Heart right ventricle (tissue), 16 donors: ENCODE measurements at regions not wholly inside any gene's neighbourhood (a gene's known extent, or its start where the extent isn't known, plus 50 kb on each side); places are given as distances from the start of the nearest gene placed in this dataset.

Experiments
- ATAC-seq, 8 donors: fragments of 200-7000 bp; cut with Tn5 transposase; one replicate each; pipeline ENCODE4 v1.9.1; 2020; ENCODE audit warnings: mild to moderate bottlenecking in 8 of 8, moderate library complexity in 8 of 8, moderate number of reproducible peaks in 1 of 8
- DNase-seq, 2 donors: peaks; one replicate each; pipeline ENCODE4 v3.0.0-alpha.2; 2020
- H3K27ac ChIP-seq, 10 donors: fragments of 200-600 bp; sonication (generic) in 2 of 10; one replicate each; pipeline versions ENCODE4 v1.5.0 to v1.8.0; 2020 to 2022; ENCODE audit warnings: mild to moderate bottlenecking in 3 of 10
- H3K27me3 ChIP-seq, 7 donors: fragments of 200-600 bp; one replicate each; pipeline ENCODE4 v1.8.0; 2021 to 2022; ENCODE audit warnings: mild to moderate bottlenecking in 2 of 7
- H3K36me3 ChIP-seq, 9 donors: fragments of 200-600 bp; sonication (generic) in 1 of 9; one replicate each; pipeline versions ENCODE4 v1.5.0 to v1.8.0; 2020 to 2022; ENCODE audit warnings: mild to moderate bottlenecking in 2 of 9
- H3K4me1 ChIP-seq, 9 donors: fragments of 200-600 bp; sonication (generic) in 1 of 9; one replicate each; pipeline versions ENCODE4 v1.5.0 to v1.8.0; 2020 to 2022; ENCODE audit warnings: mild to moderate bottlenecking in 4 of 9
- H3K4me3 ChIP-seq, 10 donors: fragments of 200-600 bp; sonication (generic) in 2 of 10; one replicate each; pipeline versions ENCODE4 v1.5.0 to v1.8.0; 2020 to 2022; ENCODE audit warnings: mild to moderate bottlenecking in 7 of 10, moderate library complexity in 2 of 10
- H3K9me3 ChIP-seq, 11 donors: fragments of 200-600 bp in 10 of 11; sonication (generic) in 2 of 11; one replicate each; pipeline versions ENCODE4 v1.5.0 to v1.8.0; 2013 to 2022; ENCODE audit warnings: mild to moderate bottlenecking in 2 of 11, control low read depth in 1 of 11, moderate library complexity in 1 of 11
- WGBS, 2 donors: extraction: QIAGEN DNeasy Blood & Tissue Kit; methylation state at CpG; one replicate each; pipeline ENCODE4 v1.1.7; 2013; ENCODE audit warnings: inconsistent platforms in 1 of 2; 5-methylcytosine and 5-hydroxymethylcytosine counted together
- intact Hi-C, 10 donors: fragments of 100-400 bp; cut with DNase I; formaldehyde crosslinking; loops; one replicate each; pipeline versions ENCODE4 v1.11.1 to v1.14.2; 2022
- TF ChIP-seq, protein P1 (sequence below), 9 donors: fragments of 200-600 bp; sonication (generic) in 2 of 9; IDR thresholded peaks; one replicate each; pipeline versions ENCODE4 v1.5.0 to v1.8.0; 2021 to 2022; ENCODE audit warnings: antibody characterized with exemption in 9 of 9, mild to moderate bottlenecking in 5 of 9, moderate library complexity in 1 of 9
- donor health status: Arrhythmogenic right ventricular cardiomyopathy.
- donor health status: ischemic (EF 13 %, LVEDD 7.1; RV severe dilation, severe dysfunction).
- donor health status: healthy with polysubstance abuse.
- donor health status: DM: no; HTN: yes; CAD: no.
- donor health status: DM: no; HTN: no; CAD: no.
- donor health status: ischemic (EF 25% LVEDD 6.9; RV normal size, moderate dysfunction).
- donor health status: ischemic (EF 25% LVEDD 5.7; RV mildly dilated, moderate dysfunction).
- donor health status: healthy.
- donor health status: DM: yes; HTN: yes; CAD: no.
- donor health status: Ischemic cardiomyopathy.
- donor health status: ischemic (EF 35%, LVEDD 5.7; RV mildly dilated, moderate dysfunction).
- donor health status: nonischemic (EF 11% LVEDD 7.7; RV severe dilation, severe dysfunction).
- donor health status: DM: yes; HTN: yes; CAD: no.
- donor health status: PGD.
- donor health status: ischemic (EF 29% LVEDD 5.4; RV normal size, mild dysfunction).
- donor health status: nonischemic (EF 23%, LVEDD 6.1; RV moderate dilation, normal function).

DNA sequence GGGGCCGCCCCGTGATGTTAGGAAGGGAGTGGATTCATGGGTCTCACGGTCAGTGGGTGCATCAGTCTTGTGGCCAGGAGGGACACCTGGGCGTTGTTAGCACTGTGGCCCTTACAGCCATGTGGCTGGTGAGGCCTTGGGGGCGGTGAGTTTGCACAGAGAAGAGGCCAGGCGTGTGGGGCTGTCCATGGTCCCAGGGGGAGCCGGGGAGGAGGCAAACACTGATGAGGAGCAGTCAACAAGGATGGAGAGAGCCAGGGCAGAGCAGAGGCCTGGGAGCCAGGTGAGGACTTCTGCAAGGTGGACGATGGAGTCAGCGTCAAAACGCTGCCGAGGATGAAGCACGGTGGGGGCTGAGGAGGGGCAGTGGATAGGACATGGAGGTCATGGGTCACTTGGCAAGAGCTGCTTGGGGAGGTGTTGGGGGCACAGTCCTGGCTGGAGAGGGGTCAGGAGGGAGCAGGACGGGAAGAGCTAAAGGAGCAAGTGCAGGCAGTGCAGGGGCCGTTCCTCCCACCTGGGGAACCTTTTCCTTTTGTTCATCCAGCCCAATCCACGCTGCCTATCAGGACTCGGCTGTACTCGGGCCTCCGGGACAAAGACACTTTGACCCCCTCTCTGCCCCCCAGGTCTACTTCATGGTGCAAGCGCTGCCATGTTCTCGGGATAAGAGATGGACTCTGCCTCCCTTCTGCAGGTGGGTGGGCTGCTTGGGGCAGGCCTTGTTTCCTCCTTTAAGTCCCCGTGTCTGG is 801.1 kb downstream of the TBC1D22A start:
- Histone ChIP-seq H3K4me1 (no peaks in the 10 kb centered on the region), H3K27me3 (peaks cover 0 to 26% (median 11%) of the 10 kb centered on the region in 7 donors), H3K36me3 (no peaks in the 10 kb centered on the region), H3K9me3 (no peaks in the 10 kb centered on the region), H3K27ac (no peak overlapping the region), H3K4me3 (no peak overlapping the region)
- DNase-seq (no peak), ATAC-seq (no peak)
- 85 to 87% methylated on average over 21 of the region's 21 CpGs for WGBS, 2 donors
- intact Hi-C loops = no loop called here
- TF ChIP-seq, protein P1, sequence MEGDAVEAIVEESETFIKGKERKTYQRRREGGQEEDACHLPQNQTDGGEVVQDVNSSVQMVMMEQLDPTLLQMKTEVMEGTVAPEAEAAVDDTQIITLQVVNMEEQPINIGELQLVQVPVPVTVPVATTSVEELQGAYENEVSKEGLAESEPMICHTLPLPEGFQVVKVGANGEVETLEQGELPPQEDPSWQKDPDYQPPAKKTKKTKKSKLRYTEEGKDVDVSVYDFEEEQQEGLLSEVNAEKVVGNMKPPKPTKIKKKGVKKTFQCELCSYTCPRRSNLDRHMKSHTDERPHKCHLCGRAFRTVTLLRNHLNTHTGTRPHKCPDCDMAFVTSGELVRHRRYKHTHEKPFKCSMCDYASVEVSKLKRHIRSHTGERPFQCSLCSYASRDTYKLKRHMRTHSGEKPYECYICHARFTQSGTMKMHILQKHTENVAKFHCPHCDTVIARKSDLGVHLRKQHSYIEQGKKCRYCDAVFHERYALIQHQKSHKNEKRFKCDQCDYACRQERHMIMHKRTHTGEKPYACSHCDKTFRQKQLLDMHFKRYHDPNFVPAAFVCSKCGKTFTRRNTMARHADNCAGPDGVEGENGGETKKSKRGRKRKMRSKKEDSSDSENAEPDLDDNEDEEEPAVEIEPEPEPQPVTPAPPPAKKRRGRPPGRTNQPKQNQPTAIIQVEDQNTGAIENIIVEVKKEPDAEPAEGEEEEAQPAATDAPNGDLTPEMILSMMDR (IDR thresholded peaks at IDR 0.05) = no peak

DNA sequence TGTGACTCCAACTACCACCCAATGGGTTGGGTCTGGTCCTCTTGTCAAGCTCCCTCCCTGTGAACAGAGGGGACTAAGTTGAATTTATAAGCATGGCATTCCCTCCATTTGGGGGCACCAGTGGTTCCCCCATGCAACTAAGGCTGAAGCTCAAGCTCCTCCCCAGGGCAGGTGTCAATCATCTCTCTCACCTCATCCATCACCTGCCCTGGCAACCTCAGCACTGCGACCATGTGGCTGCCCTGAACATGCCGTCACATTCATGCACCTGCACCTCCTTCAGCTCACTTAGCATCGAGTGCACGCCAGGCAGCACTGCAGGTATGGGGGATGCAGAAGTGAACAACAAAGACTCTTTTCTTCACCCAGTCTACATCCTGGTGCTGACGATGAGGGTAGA is 799.3 kb downstream of the TBC1D22A start:
- H3K27ac ChIP-seq = no peak overlapping the region

DNA sequence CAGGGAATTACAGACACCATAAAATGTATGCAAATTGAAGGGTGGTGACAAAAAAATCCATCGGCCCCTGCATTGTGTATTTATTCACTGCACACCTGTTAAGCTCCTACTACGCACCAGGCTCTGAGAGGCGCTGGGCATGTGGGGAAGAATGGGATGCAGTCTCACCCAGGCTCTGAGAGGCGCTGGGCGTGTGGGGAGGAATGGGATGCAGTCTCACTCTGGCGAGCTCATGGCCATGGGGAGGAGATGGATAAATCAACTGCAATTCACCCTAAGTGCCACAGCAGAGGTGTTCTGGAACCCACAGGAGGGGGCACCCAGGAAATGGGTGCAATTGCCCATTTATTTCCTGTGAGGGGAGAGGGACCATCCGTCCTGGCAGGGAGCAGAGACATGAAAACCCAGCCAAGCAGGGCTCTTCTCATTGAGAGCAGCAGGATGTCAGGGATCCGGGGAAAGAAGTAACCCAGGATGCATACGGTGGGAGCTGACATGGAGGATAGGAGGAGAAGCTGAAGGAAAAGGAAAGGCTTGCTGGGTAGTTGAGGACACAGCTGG is 798.7 kb downstream of the TBC1D22A start:
- no peaks in the 10 kb centered on the region for H3K36me3 ChIP-seq
- no peak overlapping the region for H3K4me3 ChIP-seq
- H3K4me1 ChIP-seq = no peaks in the 10 kb centered on the region
- no peaks in the 10 kb centered on the region for H3K9me3 ChIP-seq
- peaks cover 0 to 36% (median 11%) of the 10 kb centered on the region in 7 donors for H3K27me3 ChIP-seq
- ATAC-seq = no peak
- H3K27ac ChIP-seq = no peak overlapping the region
- 83 to 84% methylated on average over 9 of the region's 9 CpGs for WGBS, 2 donors
- no peak for DNase-seq
- TF ChIP-seq, protein P1 (IDR thresholded peaks at IDR 0.05) = no peak
- intact Hi-C loops = no loop called here

More for the DNA sequence above, 799.3 kb downstream of the TBC1D22A start:
- Histone ChIP-seq H3K27me3 (peaks cover 0 to 36% (median 11%) of the 10 kb centered on the region in 7 donors), H3K4me1 (no peaks in the 10 kb centered on the region), H3K9me3 (no peaks in the 10 kb centered on the region), H3K4me3 (no peak overlapping the region), H3K36me3 (no peaks in the 10 kb centered on the region)
- ATAC-seq (no peak), DNase-seq (no peak)
- TF ChIP-seq, protein P1 (IDR thresholded peaks at IDR 0.05) = no peak
- intact Hi-C loops = no loop called here
- 77 to 82% methylated on average over 5 of the region's 5 CpGs for WGBS, 2 donors

DNA sequence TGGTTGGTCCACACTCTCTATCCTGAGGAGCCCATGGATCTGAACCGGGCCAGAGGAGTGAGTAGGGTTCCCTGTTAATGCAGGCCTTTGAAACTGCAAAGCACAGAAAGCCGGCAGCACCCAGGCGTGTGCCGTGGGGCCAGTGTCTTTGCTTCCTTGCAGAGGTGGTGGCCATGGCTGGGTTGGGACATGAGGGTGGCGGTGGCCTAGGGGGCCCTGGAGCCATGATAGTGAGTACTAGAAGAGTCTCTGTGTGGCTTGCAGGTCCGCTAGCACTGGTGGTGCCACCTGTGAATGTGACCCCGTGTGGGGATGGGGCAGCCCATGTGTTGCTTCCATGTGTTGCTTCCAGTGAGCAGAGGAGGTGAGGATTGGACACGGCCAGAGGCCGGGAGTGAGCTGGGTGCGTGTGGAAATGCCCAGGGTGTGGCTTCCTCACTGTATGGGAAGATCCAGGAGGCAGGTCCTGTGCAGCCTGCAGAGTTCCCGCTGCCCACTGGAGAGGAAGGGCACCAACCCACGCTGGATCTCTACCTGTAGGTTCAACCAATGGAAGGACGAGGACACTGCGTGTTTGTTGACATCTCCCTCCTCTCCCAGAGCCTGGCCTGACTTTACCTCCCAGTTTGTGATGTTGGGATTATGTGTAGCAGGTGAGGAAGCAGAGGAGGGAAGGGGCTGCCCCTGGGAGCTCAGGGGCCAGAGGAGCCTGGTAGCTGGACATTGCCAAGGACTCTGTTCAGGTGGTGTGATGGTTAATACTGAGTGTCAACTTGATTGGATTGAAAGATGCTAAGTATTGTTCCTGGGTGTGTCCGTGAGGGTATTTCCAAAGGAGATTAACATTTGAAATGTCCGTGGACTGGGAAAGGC is 796.6 kb downstream of the TBC1D22A start:
- WGBS, 2 donors = 85 to 87% methylated on average over 16 of the region's 16 CpGs

More for the DNA sequence above, 796.6 kb downstream of the TBC1D22A start:
- Histone ChIP-seq H3K27me3 (peaks cover 0 to 32% (median 11%) of the 10 kb centered on the region in 7 donors), H3K27ac (no peak overlapping the region), H3K36me3 (no peaks in the 10 kb centered on the region), H3K4me1 (no peaks in the 10 kb centered on the region), H3K9me3 (no peaks in the 10 kb centered on the region), H3K4me3 (no peak overlapping the region)
- ATAC-seq (no peak), DNase-seq (no peak)
- intact Hi-C loops = no loop called here
- TF ChIP-seq, protein P1 (IDR thresholded peaks at IDR 0.05) = no peak
